Neural cell (in vitro differentiated cells): ENCODE measurements at regions not wholly inside any gene's neighbourhood (a gene's known extent, or its start where the extent isn't known, plus 50 kb on each side); places are given as distances from the start of the nearest gene placed in this dataset.

Source experiments
- H2AFZ ChIP-seq: fragments of 200-600, 300-800 bp; sonication (generic), shearing (Covaris generic); 2 replicates; pipeline ENCODE4 v1.6.0; 2014; ENCODE audit warnings: low read depth, mild to moderate bottlenecking, antibody characterized with exemption, low read length, moderate library complexity
- H3F3A ChIP-seq: fragments of 200-600 bp; shearing (Covaris generic); 2 replicates; pipeline ENCODE4 v1.6.1; 2016; ENCODE audit warnings: mild to moderate bottlenecking, moderate library complexity, mixed read lengths, antibody characterized with exemption, low read length; ENCODE audit not compliant: insufficient read depth, poor library complexity, severe bottlenecking
- H3K27ac ChIP-seq: fragments of 200-600, 300-800 bp; sonication (generic), shearing (Covaris generic); 2 replicates; pipeline ENCODE4 v1.5.1; 2014; ENCODE audit warnings: mild to moderate bottlenecking, low read length, moderate library complexity
- H3K27me3 ChIP-seq: fragments of 300-800, 200-600 bp; sonication (generic), shearing (Covaris generic); 2 replicates; pipeline ENCODE4 v1.6.0; 2014; ENCODE audit warnings: mild to moderate bottlenecking, low read depth, low read length, moderate library complexity; ENCODE audit not compliant: insufficient read depth
- H3K36me3 ChIP-seq: fragments of 300-800, 200-600 bp; sonication (generic), shearing (Covaris generic); 2 replicates; pipeline ENCODE4 v1.5.1; 2014; ENCODE audit warnings: mild to moderate bottlenecking, antibody characterized with exemption, low read length, moderate library complexity; ENCODE audit not compliant: insufficient read depth
- H3K4me2 ChIP-seq: fragments of 300-800, 200-600 bp; sonication (generic), shearing (Covaris generic); 2 replicates; pipeline ENCODE4 v1.6.0; 2014; ENCODE audit warnings: mild to moderate bottlenecking, low read length
- H3K4me3 ChIP-seq: fragments of 300-800, 200-600 bp; sonication (generic), shearing (Covaris generic); 2 replicates; pipeline ENCODE4 v1.5.1; 2014; ENCODE audit warnings: mild to moderate bottlenecking, low read length, moderate library complexity
- H3K79me2 ChIP-seq: fragments of 200-600 bp; shearing (Covaris generic); replicated peaks from 2 replicates; pipeline ENCODE4 v1.6.0; 2014; ENCODE audit warnings: mild to moderate bottlenecking, low read length, moderate library complexity; ENCODE audit not compliant: insufficient read depth
- H3K9ac ChIP-seq: fragments of 300-800, 200-600 bp; sonication (generic), shearing (Covaris generic); 2 replicates; pipeline ENCODE4 v1.6.1; 2016; ENCODE audit warnings: mild to moderate bottlenecking, low read length, mixed read lengths
- H3K9me2 ChIP-seq: fragments of 200-600 bp; shearing (Covaris generic); 2 replicates; pipeline ENCODE4 v1.6.1; 2016; ENCODE audit warnings: mild to moderate bottlenecking, low read length, mixed read lengths; ENCODE audit not compliant: insufficient read depth
- H3K9me3 ChIP-seq: fragments of 200-600, 300-800 bp; sonication (generic), shearing (Covaris generic); 2 replicates; pipeline ENCODE4 v1.6.1; 2016; ENCODE audit warnings: mild to moderate bottlenecking, mixed run types, low read length, moderate library complexity, mixed read lengths
- H4K20me1 ChIP-seq: fragments of 200-600 bp; shearing (Covaris generic); 2 replicates; pipeline ENCODE4 v1.6.1; 2016; ENCODE audit warnings: mild to moderate bottlenecking, mixed run types; ENCODE audit not compliant: insufficient read depth
- CTCF ChIP-seq: fragments of 450-650 bp; IDR thresholded peaks from 2 replicates; pipeline ENCODE4 v1.5.1; 2014; ENCODE audit warnings: antibody characterized with exemption, mild to moderate bottlenecking, moderate library complexity; ENCODE audit not compliant: poor library complexity, severe bottlenecking
- EP300 ChIP-seq: fragments of 450-650 bp; conservative IDR thresholded peaks from 2 replicates; pipeline ENCODE4 v1.6.1; 2014; ENCODE audit warnings: antibody characterized with exemption, mild to moderate bottlenecking, moderate library complexity; ENCODE audit not compliant: poor library complexity, severe bottlenecking
- EZH2 ChIP-seq: fragments of 200-600, 300-800 bp; shearing (Covaris generic), sonication (generic); IDR thresholded peaks from 2 replicates; pipeline ENCODE4 v1.6.1; 2014; ENCODE audit warnings: antibody characterized with exemption, low read length, borderline replicate concordance, mild to moderate bottlenecking; ENCODE audit not compliant: insufficient read depth, poor library complexity, severe bottlenecking
- MXI1 ChIP-seq: fragments of 450-650 bp; conservative IDR thresholded peaks from 2 replicates; pipeline ENCODE4 v1.6.1; 2014; ENCODE audit warnings: antibody characterized with exemption, mild to moderate bottlenecking; ENCODE audit not compliant: poor library complexity, severe bottlenecking
- POLR2AphosphoS5 ChIP-seq: IDR thresholded peaks from 2 replicates; pipeline ENCODE4 v1.6.1; 2012
- RAD21 ChIP-seq: fragments of 450-650 bp; conservative IDR thresholded peaks from 2 replicates; pipeline ENCODE4 v1.6.1; 2014; ENCODE audit warnings: antibody characterized with exemption, mild to moderate bottlenecking, moderate library complexity
- REST ChIP-seq: IDR thresholded peaks from 2 replicates; pipeline ENCODE4 v1.6.1; 2012; ENCODE audit warnings: borderline replicate concordance
- SMC3 ChIP-seq: fragments of 450-650 bp; conservative IDR thresholded peaks from 2 replicates; pipeline ENCODE4 v1.6.1; 2014; ENCODE audit warnings: antibody characterized with exemption, mild to moderate bottlenecking, moderate library complexity; ENCODE audit not compliant: poor library complexity
- TAF1 ChIP-seq: IDR thresholded peaks from 2 replicates; pipeline ENCODE4 v1.6.1; 2012; ENCODE audit warnings: low read depth

DNA sequence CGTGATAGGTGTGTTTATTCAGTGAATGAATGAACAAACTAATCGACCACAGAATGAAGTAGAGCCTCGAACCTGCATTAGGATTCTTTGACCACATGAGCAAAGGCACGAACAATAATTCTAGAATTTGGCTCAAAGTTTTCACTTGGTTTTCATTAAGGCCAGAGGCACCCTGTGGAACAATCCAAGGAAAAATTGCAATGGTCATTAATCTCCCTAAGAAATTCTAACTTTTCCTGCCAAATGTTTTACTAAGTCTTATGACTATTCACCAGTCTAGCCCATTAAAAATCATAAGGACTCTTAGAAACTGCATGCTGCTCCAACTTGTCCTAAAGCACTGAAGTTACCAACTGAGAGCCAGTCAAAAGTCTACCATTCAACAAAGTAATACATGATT lies 271.7 kb downstream of the EFNB2 start (continued):
- no peak for TF ChIP-seq REST
- TF ChIP-seq MXI1 = no peak

- Histone ChIP-seq H3K4me2 (no peak overlapping the region), H3K4me3 (no peak overlapping the region), H3K9me3 (peaks cover 3% of the 10 kb centered on the region), H3K27ac (no peak overlapping the region), H3K9ac (no peak overlapping the region), H3K36me3 (no peaks in the 10 kb centered on the region), H3K79me2 (no peaks in the 10 kb centered on the region), H2AFZ (no peak overlapping the region), H3F3A (no peaks in the 10 kb centered on the region), H4K20me1 (no peaks in the 10 kb centered on the region), H3K27me3 (no peaks in the 10 kb centered on the region), H3K9me2 (no peaks in the 10 kb centered on the region)
- TF ChIP-seq POLR2AphosphoS5 = no peak
- TF ChIP-seq SMC3 = no peak
- TF ChIP-seq CTCF = no peak
- TF ChIP-seq RAD21 = no peak
- TF ChIP-seq REST = no peak
- no peak for TF ChIP-seq EZH2
- TF ChIP-seq EP300 = no peak
- TF ChIP-seq MXI1 = no peak
- no peak for TF ChIP-seq TAF1
Measured at GRCh38 chr13:106262886-106263285, 272.6 kb downstream of the EFNB2 start.
